Hematopoietic multipotent progenitor cell (in vitro differentiated cells): ENCODE measurements at regions not wholly inside any gene's neighbourhood (a gene's known extent, or its start where the extent isn't known, plus 50 kb on each side); places are given as distances from the start of the nearest gene placed in this dataset.
A peak's percentile ranks its signal among the peaks of the same experiment; 100 is the strongest.
"Not testable (repeated sequence)": the region's sequence is repeated elsewhere in the genome, so short reads cannot be mapped to it uniquely, and the experiment has no call there.

ENCODE experiments used
- DNase-seq, 3 donors: peaks; one replicate each; pipeline ENCODE4 v3.0.0-alpha.2; 2011 to 2015; ENCODE audit warnings: low read depth in 2 of 3, low spot score in 2 of 3

DNA sequence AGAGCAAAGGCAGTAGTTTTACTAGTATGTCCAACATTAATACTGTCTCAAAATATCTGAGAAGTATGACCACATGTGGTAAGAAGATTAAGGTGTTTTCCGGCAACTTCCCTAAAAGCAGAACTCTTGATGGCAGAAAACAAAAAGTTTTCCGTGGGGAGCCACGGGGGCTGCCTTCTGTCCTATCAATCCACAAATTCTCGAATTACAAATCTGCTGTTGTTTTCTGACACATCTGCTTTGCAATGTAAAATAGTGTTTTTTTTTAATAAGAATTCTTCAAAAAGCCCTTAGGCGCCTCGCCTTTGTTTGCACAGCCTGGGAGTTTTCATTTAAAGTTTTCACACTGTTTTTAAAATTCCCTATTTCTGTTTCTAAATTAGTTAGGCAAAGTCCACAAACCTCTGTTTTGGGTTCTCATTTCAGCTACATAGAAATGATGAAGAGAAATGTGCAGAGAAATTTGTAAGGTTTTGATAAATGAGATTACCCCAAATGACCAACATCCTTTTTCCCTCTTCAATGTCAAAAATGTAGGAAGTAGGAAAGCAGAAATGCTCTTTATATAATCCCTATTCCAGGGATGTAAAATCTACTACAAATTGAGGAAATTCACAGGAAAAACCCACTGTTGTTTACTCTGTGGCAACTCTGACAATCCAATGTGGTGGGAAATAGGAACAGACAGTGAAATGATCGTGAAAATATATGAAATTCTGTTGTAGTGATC lies 385.8 kb downstream of the ZEB2 start:
- peak in 1 of 3 donors; percentile 24 for DNase-seq

DNA sequence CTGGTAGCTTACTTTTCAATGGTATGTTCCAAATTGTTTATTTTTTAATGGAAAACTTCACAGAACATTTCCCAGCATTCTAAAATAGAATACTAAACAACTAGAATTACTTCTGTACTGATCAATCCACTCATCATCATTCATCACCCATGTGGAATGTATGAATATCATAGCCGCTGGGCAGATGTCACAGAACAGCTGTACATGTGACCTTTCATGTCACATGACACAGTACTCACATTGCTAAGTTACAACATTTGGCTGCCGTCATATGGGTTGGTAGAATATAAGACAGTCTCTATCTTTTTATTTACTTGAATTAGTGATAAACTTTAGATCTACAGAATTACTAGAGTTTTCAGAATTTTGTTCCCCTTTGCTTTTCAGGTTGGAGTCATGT lies 387.6 kb downstream of the ZEB2 start:
- DNase-seq, result no peak

DNA sequence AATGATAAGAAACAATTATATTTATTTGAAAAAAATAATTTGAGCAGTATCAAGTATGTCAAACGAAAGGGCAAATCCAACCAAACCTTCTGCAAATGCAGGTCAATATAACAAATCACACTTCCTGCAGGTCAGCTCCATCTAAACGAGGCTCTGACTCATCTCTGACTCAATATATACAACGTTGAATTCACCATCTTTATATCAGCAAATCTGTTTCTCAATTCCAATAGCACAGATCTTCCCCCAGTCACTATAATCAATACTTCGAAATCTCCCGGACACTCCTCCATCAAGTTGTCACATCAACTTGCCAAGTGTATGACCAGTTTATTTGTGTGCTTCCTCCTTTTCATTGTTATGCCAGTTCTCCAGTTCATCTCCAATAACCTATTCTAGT lies 388.9 kb downstream of the ZEB2 start:
- DNase-seq, result no peak

DNA sequence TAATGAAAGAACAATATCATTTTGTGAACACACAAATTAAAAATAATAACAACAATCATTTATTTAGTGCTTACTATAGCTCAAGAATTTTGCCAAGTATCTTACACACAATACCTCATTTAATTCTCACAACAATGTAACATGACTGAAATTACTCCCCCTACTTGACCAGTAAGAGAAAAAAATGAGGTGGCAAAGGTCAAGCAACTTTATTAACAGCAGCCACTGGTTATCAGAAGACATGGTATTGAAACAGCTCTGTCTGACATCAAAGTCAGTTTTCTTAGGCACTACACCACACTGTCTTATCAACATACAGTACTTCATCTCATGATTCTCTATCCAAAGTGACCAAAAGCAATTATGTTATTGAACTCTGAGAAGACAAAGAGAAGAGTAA lies 389.4 kb downstream of the ZEB2 start:
- no peak for DNase-seq

DNA sequence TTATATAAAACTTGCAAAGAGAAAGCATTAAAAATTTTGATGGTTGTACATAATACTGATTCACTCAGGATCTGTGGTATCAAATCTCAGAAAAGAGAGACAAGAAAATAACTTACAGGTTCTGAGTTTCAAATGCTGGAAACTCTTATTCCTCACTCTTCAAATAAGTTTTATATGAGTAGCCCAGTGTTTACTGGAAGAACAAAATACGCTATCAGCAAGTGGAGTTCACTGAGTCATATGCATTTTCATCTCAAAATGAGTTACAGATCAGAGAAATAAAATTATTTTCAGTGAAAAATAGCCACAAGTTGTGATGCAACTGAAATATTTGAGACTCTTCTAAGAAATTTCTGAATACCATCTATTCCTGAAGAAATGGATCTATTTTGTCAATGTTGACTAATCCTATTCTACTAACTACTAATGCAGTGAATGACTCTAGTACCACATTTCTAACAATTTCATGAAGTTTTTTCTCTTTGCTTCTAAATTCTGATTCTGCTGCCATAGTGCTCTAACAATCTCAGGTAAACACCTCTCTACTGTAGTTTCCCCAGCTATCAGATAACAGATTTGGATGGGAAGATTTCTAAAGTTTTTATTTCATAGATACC lies 391.7 kb downstream of the ZEB2 start:
- DNase-seq, result no peak

DNA sequence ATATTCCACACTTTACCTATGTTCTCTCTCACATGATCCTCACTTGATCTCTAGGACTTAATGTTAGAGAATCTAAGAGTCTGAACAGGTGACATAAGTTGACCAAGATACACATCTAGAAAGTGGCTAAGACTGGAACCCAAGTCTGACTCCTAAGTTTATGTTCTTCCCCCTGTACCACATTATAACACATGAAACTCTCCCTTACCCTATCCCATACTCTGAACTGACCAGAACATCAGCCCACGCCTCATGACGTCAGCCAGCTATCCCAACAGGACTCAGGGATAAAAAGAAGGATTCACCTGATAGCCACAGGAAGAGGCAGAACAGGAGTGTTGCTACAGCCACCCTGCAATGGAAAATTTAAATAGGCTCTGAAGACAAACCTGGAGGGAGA lies 392.2 kb downstream of the ZEB2 start:
- DNase-seq, result no peak

DNA sequence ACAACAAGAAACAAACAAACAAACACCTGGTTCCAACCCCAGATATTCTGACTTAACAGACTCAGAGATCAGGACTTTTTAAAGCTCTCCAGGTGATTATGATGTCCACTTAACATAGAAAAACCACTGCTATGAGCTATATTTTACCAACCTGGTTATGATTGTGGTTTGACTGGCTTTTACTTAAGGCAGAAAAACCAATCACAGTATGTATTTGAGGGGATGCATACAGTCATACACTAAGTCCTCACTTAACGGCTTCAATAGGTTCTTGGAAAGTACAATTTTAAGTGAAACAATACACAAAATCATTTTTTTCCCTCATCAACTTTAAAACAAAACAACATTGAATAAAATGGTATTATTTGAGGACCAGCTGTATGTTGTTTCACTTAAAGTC lies 393.6 kb downstream of the ZEB2 start:
- no peak for DNase-seq

DNA sequence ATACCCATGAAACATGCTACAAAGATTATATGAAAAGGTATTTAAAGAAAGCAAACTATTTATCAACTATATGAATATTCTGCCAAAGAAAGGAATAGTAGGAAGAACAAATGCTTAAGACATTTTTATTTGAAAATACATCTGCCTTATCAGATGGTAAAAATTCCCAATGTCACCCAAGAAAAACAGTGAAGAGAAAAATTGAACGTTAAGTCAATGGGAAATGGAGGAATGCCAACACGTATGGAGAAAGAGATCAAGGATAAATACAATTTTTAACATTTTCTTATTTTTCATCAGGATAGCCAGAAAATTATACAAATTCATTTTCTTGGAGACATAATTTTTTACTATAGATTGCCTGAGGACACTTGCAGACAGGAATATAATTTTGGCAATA lies 394.2 kb downstream of the ZEB2 start:
- no peak for DNase-seq

DNA sequence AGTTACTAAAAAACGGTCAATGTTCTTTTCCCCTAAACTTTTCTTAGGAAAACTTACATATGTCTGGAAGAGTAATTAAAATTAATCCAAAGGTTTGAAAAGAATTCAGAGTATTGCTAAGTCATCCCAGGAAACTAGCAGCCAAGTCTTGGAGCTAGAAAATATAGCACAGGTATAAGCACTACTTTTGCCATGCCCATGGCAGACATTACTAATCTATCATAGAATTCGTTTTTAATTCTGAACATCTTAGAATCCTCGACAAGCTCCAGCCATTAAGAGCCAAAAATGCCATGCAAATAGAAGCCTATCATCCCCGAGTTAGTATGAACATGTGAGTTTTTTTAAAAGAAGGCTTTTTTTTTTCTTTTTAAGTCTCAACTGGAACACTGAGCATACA lies 395.0 kb downstream of the ZEB2 start:
- DNase-seq, result no peak

DNA sequence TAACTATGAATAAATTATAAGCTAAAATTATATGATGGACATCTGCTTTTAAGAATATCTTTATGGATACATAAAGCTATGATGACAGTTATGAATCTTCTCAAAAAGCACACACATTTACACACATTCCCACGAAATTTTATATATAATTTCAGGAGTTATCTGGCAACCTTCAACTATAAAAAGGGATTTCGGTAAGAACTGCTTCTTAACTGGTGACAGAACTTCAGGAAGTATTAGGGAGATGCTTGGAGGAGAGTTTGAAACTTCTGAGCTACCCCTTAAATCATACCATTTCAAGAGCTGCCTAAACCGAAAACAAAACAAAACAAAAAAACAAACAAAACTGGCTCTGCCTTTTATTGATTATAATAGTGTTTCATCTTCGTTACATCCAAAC lies 399.4 kb downstream of the ZEB2 start:
- DNase-seq, result no peak

DNA sequence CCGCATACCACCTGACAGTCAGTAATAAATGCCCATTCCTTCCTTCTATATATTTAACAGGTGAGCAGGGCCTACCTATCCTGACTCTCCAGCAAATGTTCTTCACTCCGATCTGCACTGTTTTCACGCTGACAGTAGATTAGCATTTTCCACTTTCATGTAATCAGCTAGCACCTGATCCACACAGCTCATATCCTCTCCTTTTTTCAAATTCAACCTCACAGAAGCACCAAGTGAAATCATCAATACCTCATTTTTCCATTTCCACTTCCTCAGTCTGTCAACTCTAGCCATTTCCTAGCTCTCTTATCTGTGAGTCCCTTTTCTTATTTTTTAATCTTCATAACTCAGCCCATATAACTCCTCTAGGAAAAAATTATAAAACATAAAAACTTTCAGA lies 402.8 kb downstream of the ZEB2 start:
- DNase-seq, result no peak

DNA sequence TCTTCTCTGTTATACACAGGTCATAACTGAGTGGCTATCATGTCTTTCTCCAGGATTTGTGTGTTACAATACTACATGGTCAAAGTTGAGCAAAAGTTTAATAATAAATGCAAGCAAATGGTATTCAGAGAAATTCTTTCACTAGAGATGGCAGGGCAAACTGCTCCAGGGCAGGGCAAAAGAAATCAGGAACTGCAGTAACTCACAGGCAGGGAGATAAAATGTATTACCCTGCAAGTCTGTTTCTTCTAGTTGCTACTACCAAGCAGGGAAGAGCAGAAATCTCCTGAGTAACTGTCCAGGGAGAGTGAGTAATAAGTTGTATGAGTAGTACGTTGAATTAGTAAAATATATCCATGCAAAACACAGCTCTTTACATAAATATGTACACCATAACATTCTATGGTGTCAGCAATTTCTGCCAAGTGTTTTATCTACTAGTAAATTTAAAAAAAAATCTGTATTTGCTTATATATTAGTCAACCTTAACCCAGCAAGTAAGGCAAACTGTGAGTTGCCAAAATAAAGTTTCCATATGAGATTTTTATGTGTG lies 404.1 kb downstream of the ZEB2 start:
- DNase-seq, result no peak

DNA sequence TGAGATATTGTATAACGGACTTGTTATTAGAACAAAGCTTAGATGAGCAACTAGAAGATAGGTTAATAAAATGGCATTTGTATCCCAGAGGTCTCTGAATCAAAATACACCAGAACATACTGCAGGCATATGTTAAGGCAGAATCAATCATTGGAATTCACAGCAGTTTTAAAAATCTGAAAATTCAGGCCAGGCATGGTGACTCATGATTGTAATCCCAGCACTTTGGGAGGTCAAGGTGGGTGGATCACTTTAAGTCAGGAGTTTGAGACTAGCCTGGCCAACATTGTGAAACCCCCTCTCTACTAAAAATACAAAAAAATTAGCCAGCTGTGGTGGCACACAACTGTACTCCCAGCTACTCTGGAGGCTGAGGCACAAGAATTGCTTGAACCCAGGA lies 405.2 kb downstream of the ZEB2 start:
- no peak for DNase-seq

DNA sequence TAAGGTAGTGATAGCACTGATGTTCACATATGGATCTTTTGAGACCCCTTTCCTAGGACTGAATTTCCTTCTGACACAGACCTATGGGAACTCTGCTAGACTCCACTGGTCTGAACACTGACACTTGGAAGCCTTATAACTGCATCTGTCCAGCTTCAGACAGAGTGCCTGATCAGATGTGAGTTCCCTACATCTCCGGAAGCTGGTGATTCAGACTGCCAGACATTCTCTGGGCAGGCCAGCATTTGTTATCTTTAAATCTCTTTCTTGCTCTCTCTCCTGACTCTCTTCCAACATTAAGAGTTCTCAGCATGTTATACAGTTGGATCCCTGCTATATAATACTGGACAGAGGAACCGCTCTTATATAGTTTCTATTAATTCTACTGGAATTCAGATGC lies 408.5 kb downstream of the ZEB2 start:
- no peak for DNase-seq

DNA sequence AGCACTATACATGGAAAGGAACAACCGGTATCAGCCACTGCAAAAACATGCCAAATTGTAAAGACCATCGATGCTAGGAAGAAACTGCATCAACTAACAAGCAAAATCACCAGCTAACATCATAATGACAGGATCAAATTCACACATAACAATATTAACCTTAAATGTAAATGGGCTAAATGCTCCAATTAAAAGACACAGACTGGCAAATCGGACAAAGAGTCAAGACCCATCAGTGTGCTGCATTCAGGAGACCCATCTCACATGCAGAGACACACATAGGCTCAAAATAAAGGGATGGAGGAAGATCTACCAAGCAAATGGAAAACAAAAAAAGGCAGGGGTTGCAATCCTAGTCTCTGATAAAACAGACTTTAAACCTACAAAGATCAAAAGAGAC lies 413.8 kb downstream of the ZEB2 start:
- DNase-seq, result not testable (repeated sequence)

DNA sequence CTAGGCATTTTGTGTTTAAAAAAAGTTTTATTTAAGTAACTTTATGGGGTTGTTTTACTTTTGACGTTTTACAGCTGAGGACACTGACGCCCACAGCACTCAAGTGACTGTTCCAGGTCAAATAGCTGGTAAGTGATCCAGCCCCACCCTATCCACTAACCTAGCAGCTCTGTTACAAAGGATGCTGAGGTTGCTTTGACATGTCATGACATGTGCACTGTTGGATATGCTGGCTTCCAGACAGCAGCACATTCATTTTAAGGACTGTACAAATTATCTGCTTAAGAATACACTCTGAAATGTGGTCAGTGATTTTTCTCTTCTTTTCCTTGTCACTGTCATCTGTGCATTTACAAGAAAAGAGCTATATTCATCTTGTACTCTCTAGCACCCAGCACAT lies 417.5 kb downstream of the ZEB2 start:
- no peak for DNase-seq

DNA sequence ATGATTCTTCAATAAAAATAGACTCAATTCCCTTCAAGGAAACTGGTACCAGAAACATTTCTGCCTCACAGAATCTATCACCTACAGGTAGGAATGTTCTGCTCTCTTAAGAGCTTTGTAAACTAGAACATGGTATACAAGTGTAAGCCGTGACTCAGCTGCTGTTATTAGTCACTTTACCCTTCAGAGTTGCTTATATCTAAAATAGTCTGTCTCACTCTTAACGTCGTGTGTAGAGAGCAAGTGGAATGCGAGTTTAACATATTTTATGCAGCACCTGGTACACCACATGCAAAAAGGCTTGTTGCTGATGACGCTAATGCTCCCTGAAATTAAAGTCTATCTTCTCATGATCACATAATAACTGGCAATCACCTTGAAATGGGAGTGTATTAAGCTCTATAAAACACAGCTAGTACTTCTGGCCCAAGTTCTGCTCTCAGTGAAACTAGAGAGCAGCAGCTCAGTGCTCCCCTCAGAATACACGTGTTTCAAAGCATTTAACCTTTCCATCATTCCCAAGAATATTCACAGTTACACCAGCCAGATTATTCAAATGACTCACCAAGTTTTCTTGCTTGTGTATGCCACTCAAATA lies 420.0 kb downstream of the ZEB2 start:
- no peak for DNase-seq

DNA sequence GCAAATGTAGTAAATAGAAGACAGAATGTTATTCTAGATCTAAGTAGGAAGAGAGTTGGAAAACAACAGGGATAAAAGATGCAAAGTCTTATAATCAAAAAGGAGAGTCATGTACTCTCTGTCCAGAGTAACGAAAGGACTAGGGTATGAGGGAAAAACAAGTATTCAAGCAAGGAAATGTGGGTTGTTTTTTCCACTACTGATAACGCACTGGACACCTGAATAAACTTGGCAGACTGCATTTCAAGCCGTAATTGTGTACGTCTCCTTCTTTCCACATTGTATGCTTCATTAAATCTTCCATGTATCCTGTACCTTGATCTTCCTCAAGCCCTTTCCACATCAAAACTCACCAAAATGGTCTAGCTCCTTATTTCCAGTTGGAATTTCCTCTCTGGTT lies 420.6 kb downstream of the ZEB2 start:
- no peak for DNase-seq

DNA sequence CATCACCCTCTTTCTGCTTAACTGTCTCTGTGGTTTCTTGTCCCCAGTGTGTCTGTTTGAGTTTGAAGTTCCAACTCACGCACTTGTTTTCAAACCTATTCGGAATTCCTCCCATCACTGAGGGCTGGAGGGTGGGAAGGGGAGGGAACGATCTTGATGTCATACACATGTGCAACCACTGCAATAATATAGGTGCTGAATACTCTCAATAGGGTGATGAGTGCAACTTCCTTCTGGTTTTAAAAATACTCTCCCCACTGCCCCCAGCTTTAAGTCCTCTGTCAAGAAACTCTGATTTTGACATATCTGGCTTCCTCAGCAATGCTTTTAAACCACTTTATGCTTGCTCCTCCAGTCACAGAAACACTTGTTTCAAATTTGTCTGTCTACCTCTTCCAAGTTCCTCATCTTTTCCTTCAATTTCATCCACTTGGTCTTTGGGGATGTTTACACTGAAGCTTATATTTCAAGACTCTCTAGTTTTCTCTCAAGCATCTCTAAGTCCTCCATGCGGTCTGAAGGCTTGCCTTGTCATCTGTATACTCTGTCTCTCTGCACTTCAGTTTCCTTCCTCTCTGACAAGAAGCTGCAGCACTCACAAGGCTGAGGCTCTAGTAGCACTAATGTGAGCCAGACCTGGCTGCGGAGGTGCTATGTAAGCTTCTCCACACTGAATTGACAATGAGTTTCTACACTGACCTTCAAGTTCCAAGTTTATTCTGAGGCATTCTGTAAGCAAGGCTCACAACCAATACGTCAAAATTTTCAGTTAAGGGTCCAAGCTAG lies 422.3 kb downstream of the ZEB2 start:
- DNase-seq, result peak in 2 of 3 donors; percentile 5 to 65

DNA sequence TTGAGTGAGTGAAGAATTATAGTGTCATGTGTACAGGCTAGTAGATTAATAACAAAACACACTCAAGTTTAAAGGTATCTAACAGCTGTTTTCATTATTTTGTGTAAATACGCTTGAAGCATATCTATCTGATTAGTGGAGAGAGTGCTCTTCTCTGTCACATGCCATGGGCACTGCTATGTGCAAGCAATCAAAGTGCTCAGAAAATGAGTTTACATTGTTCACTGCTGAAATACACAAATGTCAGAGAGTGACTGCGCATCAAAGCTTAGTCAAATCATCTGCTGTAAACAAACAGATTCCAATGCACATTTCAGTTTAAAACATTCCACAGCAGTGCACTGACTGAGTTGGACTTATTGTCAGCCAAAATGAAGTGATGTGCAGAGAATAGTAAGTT lies 423.4 kb downstream of the ZEB2 start:
- DNase-seq, result no peak

DNA sequence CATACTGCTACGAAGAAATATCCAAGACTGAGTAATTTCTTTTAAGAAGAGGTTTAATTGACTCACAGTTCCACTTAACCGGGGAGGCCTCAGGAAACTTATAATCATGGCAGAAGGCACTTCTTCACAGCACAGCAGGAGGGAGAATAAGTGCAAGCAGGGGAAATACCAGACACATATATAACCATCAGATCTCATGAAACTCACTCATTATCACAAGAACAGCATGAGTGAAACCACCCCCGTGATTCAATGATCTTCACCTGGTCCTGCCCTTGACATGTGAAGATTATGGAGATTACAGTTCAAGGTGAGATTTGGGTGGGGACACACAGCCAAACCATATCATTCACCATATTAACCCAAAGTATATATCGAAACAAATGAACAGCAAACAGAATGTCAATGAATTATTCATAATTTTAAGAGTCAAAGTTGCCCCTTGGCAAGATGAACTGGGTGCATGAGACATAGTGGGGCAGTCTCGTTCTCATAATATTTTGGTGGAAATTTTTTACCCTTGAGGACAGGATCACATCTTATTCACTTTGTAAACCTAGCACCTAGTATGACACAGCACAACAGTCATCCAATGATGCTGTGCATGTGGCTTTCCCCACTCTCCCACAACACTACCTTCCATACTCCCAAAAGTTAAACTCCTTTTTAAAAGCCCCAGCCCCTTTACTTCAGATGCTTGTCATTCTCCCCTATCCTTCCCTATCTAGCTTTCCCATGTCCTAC lies 425.3 kb downstream of the ZEB2 start:
- no peak for DNase-seq
